HG03175 (cell line): ENCODE measurements at regions not wholly inside any gene's neighbourhood (a gene's known extent, or its start where the extent isn't known, plus 50 kb on each side); places are given as distances from the start of the nearest gene placed in this dataset.
"Not testable (repeated sequence)": the region's sequence is repeated elsewhere in the genome, so short reads cannot be mapped to it uniquely, and the experiment has no call there.

Experiments used
- ATAC-seq: cut with Tn5 transposase; IDR thresholded peaks from one replicate; pipeline ENCODE4 v1.9.1; 2021; ENCODE audit warnings: mild to moderate bottlenecking, moderate library complexity; ENCODE audit not compliant: unreplicated experiment

GRCh38 chr4:132344924-132345828, 803.9 kb upstream of the PCDH10 start:
- ATAC-seq = no peak

- no peak for ATAC-seq
These were observed 803.1 kb upstream of the PCDH10 start for GRCh38 chr4:132346016-132346415.

GRCh38 chr4:132351606-132352005, 797.5 kb upstream of the PCDH10 start:
- ATAC-seq = not testable (repeated sequence)

- ATAC-seq = no peak
These were observed 766.9 kb upstream of the PCDH10 start for GRCh38 chr4:132382243-132382642.

GRCh38 chr4:132383571-132384199, 765.4 kb upstream of the PCDH10 start:
- no peak for ATAC-seq

GRCh38 chr4:132384709-132385108, 764.4 kb upstream of the PCDH10 start:
- ATAC-seq = no peak

- ATAC-seq = no peak
These were observed 763.0 kb upstream of the PCDH10 start for GRCh38 chr4:132386130-132386529.

- ATAC-seq = no peak
These were observed 762.0 kb upstream of the PCDH10 start for GRCh38 chr4:132387060-132387459.

- ATAC-seq = no peak
These were observed 753.5 kb upstream of the PCDH10 start for GRCh38 chr4:132395561-132395960.

- no peak for ATAC-seq
These were observed 752.5 kb upstream of the PCDH10 start for GRCh38 chr4:132396636-132397035.

GRCh38 chr4:132417220-132417619, 731.9 kb upstream of the PCDH10 start:
- ATAC-seq = no peak

- no peak for ATAC-seq
These were observed 722.0 kb upstream of the PCDH10 start for GRCh38 chr4:132427125-132427524.

GRCh38 chr4:132437117-132437516, 712.0 kb upstream of the PCDH10 start:
- no peak for ATAC-seq

- ATAC-seq = no peak
These were observed 703.7 kb upstream of the PCDH10 start for GRCh38 chr4:132445386-132445785.

- not testable (repeated sequence) for ATAC-seq
These were observed 691.1 kb upstream of the PCDH10 start for GRCh38 chr4:132457987-132458386.

GRCh38 chr4:132479543-132479942, 669.6 kb upstream of the PCDH10 start:
- no peak for ATAC-seq

- ATAC-seq = no peak
These were observed 660.5 kb upstream of the PCDH10 start for GRCh38 chr4:132488555-132488954.

- ATAC-seq = no peak
These were observed 655.6 kb upstream of the PCDH10 start for GRCh38 chr4:132493476-132493875.

- ATAC-seq = not testable (repeated sequence)
These were observed 653.8 kb upstream of the PCDH10 start for GRCh38 chr4:132495267-132495812.

- ATAC-seq = no peak
These were observed 650.9 kb upstream of the PCDH10 start for GRCh38 chr4:132498215-132498614.

- no peak for ATAC-seq
These were observed 647.0 kb upstream of the PCDH10 start for GRCh38 chr4:132502096-132502552.

GRCh38 chr4:132504438-132504837, 644.7 kb upstream of the PCDH10 start:
- ATAC-seq = no peak
